Left ventricle myocardium inferior (tissue), 1 donor: ENCODE measurements at regions not wholly inside any gene's neighbourhood (a gene's known extent, or its start where the extent isn't known, plus 50 kb on each side); places are given as distances from the start of the nearest gene placed in this dataset.

ENCODE experiments used
- DNase-seq: peaks from one replicate; pipeline ENCODE4 v3.0.0-alpha.2; 2020
- H3K27ac ChIP-seq: fragments of 200-600 bp; replicated peaks from 2 replicates; pipeline ENCODE4 v1.8.0; 2021
- H3K27me3 ChIP-seq: fragments of 200-600 bp; 2 replicates; pipeline ENCODE4 v1.8.0; 2021; ENCODE audit warnings: low read depth
- H3K36me3 ChIP-seq: fragments of 200-600 bp; 2 replicates; pipeline ENCODE4 v1.8.0; 2021
- H3K4me1 ChIP-seq: fragments of 200-600 bp; 2 replicates; pipeline ENCODE4 v1.8.0; 2021
- H3K4me3 ChIP-seq: fragments of 200-600 bp; 2 replicates; pipeline ENCODE4 v1.8.0; 2021; ENCODE audit warnings: mild to moderate bottlenecking, moderate library complexity
- H3K9me3 ChIP-seq: fragments of 200-600 bp; replicated peaks from 2 replicates; pipeline ENCODE4 v1.8.0; 2021
- intact Hi-C: fragments of 100-400 bp; cut with micrococcal nuclease; formaldehyde crosslinking; loops from one replicate; pipeline ENCODE4 v1.11.0; 2022
- TF ChIP-seq, protein P1 (sequence below): fragments of 200-600 bp; IDR thresholded peaks from 2 replicates; pipeline ENCODE4 v1.8.0; 2021; ENCODE audit warnings: antibody characterized with exemption, mild to moderate bottlenecking, borderline replicate concordance
- donor health status: DM: no; HTN: yes; CAD: no; lungs with severe emphysema.

DNA sequence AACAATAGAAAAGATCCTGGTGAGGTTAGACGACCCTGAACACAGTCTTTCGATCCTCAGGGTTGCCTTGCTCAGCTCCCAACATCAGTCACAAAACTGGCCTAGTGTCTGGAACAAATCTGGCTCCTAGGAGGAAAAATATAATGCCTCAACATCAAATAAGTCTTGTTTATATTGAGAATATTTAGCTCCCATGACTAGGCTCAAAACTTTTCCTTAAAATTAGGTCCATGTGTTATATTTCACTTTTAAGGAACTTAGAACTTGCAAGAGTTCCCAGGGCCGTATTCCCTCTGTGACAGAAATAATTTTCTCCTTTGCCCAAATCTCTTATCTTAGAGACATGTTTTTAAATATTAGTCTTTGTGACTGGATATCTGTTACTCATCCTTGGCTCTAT, 819.7 kb upstream of the ZEB2 start:
- Histone ChIP-seq H3K4me3 (no peak overlapping the region), H3K4me1 (no peaks in the 10 kb centered on the region), H3K27ac (no peak overlapping the region), H3K27me3 (no peaks in the 10 kb centered on the region), H3K36me3 (no peaks in the 10 kb centered on the region), H3K9me3 (no peaks in the 10 kb centered on the region)
- TF ChIP-seq, protein P1, sequence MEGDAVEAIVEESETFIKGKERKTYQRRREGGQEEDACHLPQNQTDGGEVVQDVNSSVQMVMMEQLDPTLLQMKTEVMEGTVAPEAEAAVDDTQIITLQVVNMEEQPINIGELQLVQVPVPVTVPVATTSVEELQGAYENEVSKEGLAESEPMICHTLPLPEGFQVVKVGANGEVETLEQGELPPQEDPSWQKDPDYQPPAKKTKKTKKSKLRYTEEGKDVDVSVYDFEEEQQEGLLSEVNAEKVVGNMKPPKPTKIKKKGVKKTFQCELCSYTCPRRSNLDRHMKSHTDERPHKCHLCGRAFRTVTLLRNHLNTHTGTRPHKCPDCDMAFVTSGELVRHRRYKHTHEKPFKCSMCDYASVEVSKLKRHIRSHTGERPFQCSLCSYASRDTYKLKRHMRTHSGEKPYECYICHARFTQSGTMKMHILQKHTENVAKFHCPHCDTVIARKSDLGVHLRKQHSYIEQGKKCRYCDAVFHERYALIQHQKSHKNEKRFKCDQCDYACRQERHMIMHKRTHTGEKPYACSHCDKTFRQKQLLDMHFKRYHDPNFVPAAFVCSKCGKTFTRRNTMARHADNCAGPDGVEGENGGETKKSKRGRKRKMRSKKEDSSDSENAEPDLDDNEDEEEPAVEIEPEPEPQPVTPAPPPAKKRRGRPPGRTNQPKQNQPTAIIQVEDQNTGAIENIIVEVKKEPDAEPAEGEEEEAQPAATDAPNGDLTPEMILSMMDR, result no peak
- intact Hi-C loops, result no loop called here
- no peak for DNase-seq

DNA sequence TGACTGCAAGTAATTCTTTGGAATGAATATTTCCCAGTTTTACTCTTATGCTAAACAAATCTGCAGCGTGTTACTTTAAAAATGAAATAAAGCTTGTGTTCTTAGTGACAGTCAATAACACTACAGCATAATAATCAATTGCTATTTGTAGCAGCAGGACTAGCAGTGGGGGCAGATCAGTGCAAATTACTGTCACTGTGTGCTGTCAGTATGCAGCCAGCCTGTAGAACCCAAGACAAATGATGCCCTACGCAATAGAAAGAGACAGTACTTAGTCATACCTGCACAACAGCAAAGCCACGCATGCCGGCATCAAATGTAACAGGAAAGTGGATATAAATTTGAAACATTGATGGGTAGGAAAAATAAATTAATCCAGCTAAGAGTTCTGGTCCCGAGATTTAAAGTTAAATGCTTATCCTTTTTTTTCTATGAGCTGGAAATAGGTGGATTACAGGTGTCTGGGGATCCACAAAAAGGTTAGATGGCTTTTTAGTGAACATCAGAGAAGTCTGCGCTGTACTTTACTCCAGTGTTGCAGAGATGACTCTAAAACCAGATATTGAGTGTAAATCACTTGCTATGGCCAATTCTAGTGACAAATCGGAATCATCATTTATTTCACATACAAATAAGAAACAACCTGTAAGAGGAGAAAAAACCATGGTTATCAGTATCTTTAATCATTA, 812.4 kb upstream of the ZEB2 start:
- no peaks in the 10 kb centered on the region for H3K4me1 ChIP-seq
- intact Hi-C loops, result no loop called here
- TF ChIP-seq, protein P1, result no peak
- no peaks in the 10 kb centered on the region for H3K36me3 ChIP-seq
- no peak overlapping the region for H3K27ac ChIP-seq
- H3K4me3 ChIP-seq, result no peak overlapping the region
- H3K27me3 ChIP-seq, result no peaks in the 10 kb centered on the region
- no peak for DNase-seq
- no peaks in the 10 kb centered on the region for H3K9me3 ChIP-seq

DNA sequence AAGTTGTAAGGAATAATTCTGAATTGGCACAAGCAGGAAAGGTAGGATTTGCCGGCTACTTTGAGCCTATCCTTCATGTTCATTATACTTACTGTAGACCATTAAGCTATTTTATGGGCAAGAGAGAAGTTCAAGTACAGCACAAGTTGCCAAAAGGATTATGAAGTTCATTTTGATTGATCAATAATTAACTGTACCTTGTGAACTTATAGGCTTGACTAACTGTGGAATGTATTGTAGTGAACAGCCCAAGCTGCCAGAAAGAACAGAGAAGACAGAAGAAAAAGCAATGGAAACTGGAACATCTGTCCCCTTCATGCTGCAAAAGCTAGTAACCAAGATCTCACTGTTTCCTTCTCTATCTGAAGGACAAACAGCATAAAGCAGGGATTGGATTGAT, 810.1 kb upstream of the ZEB2 start:
- no peak for DNase-seq
- Histone ChIP-seq H3K4me1 (no peaks in the 10 kb centered on the region), H3K9me3 (no peaks in the 10 kb centered on the region), H3K27me3 (no peaks in the 10 kb centered on the region), H3K27ac (no peak overlapping the region), H3K4me3 (no peak overlapping the region), H3K36me3 (no peaks in the 10 kb centered on the region)
- intact Hi-C loops, result no loop called here
- TF ChIP-seq, protein P1, result no peak

DNA sequence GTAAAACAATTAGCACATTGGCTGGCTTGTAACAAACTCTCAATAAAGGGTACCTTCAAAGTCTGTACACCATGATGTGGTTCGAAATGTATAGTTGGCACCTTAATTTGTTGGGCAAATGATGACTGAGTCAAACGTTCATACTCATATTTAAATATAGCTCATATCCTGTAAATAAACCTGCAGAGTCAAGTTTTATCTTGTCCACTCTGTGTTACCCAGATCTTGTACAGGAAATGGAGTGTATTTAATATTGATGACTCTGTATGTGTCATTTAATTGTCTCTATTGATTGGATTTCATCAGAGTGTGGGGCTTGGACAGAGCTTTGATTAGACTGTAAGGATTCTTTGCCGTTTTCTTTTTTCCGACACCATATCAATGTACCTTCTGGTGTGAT, 805.6 kb upstream of the ZEB2 start:
- no peak for DNase-seq
- Histone ChIP-seq H3K4me1 (no peaks in the 10 kb centered on the region), H3K27me3 (no peaks in the 10 kb centered on the region), H3K4me3 (no peak overlapping the region), H3K27ac (no peak overlapping the region), H3K9me3 (no peaks in the 10 kb centered on the region), H3K36me3 (no peaks in the 10 kb centered on the region)
- TF ChIP-seq, protein P1, result no peak
- intact Hi-C loops, result no loop called here

DNA sequence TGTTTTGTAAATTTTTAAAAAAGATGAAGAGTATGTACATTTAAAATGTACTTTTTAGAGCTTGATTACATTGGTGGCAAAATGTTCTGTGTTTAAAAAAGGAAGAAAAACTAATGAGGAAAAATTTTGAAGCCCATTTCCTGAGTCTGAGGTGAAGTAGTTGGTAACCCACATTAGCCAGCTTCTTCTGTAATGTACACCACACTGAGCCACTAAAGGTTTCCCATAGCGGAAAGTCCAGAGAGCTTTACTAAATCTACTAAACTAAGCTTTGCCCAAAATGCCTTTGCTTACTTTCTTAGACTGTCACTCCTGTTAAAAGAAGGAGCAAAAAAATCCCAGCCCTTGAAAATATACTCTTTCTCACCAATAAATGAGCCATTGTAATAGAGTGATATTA, 804.8 kb upstream of the ZEB2 start:
- no peak overlapping the region for H3K4me3 ChIP-seq
- H3K36me3 ChIP-seq, result no peaks in the 10 kb centered on the region
- no peak for DNase-seq
- intact Hi-C loops, result no loop called here
- H3K27ac ChIP-seq, result no peak overlapping the region
- no peaks in the 10 kb centered on the region for H3K4me1 ChIP-seq
- no peaks in the 10 kb centered on the region for H3K9me3 ChIP-seq
- TF ChIP-seq, protein P1, result no peak
- no peaks in the 10 kb centered on the region for H3K27me3 ChIP-seq

DNA sequence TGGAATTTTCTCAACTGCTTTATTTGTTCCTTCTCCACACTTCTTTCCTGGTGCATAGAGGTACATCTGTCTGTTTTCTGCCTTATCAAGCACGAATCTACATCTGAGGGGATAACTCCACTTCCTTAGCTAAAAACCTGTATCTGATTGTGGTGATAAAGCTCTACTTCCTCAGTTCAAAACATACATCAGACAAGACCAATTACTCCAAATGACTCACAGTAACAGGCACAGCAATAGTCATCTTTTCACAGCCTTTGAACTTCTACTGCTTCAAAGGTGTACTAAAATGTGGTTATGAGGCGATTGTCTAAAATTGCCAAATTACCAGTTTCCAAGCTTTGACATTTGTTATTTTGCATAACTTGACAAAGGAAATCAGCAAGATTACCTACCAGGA, 803.6 kb upstream of the ZEB2 start:
- no peak overlapping the region for H3K4me3 ChIP-seq
- H3K9me3 ChIP-seq, result no peaks in the 10 kb centered on the region
- TF ChIP-seq, protein P1, result no peak
- no peak overlapping the region for H3K27ac ChIP-seq
- intact Hi-C loops, result no loop called here
- no peak for DNase-seq
- H3K27me3 ChIP-seq, result no peaks in the 10 kb centered on the region
- H3K36me3 ChIP-seq, result no peaks in the 10 kb centered on the region
- H3K4me1 ChIP-seq, result no peaks in the 10 kb centered on the region
